NCI-H2107 treated with DMSO at 0.1 percent for 48 hours (cell line): ENCODE measurements at regions not wholly inside any gene's neighbourhood (a gene's known extent, or its start where the extent isn't known, plus 50 kb on each side); places are given as distances from the start of the nearest gene placed in this dataset.

Source experiments
- DNase-seq: peaks from one replicate; lab custom pipeline; 2025; ENCODE audit not compliant: unreplicated experiment; lab: John Stamatoyannopoulos, UW

GRCh38 chr3:67286586-67286985 lies 288.5 kb downstream of the KBTBD8 start:
- DNase-seq: no peak

GRCh38 chr3:67288466-67289106 lies 290.5 kb downstream of the KBTBD8 start:
- DNase-seq: no peak

- DNase-seq: no peak
These were observed 291.5 kb downstream of the KBTBD8 start for GRCh38 chr3:67289626-67290025.

GRCh38 chr3:67290438-67290837 lies 292.3 kb downstream of the KBTBD8 start:
- no peak for DNase-seq

GRCh38 chr3:67291287-67292252 lies 293.5 kb downstream of the KBTBD8 start:
- DNase-seq: no peak

GRCh38 chr3:67292356-67293121 lies 294.4 kb downstream of the KBTBD8 start:
- DNase-seq: no peak

GRCh38 chr3:67294341-67294740 lies 296.2 kb downstream of the KBTBD8 start:
- DNase-seq: no peak

GRCh38 chr3:67296039-67296892 lies 298.2 kb downstream of the KBTBD8 start:
- no peak for DNase-seq

- no peak for DNase-seq
These were observed 299.8 kb downstream of the KBTBD8 start for GRCh38 chr3:67297715-67298475.

- DNase-seq: no peak
These were observed 303.4 kb downstream of the KBTBD8 start for GRCh38 chr3:67301556-67301955.

GRCh38 chr3:67302489-67302888 lies 304.4 kb downstream of the KBTBD8 start:
- no peak for DNase-seq

- no peak for DNase-seq
These were observed 307.1 kb downstream of the KBTBD8 start for GRCh38 chr3:67305160-67305559.

GRCh38 chr3:67305922-67306321 lies 307.8 kb downstream of the KBTBD8 start:
- no peak for DNase-seq

- DNase-seq: no peak
These were observed 313.3 kb downstream of the KBTBD8 start for GRCh38 chr3:67311440-67311839.

GRCh38 chr3:67312155-67312554 lies 314.0 kb downstream of the KBTBD8 start:
- DNase-seq: no peak

GRCh38 chr3:67318162-67318561 lies 320.1 kb downstream of the KBTBD8 start:
- DNase-seq: no peak

- no peak for DNase-seq
These were observed 326.4 kb downstream of the KBTBD8 start for GRCh38 chr3:67324554-67324953.
